ENCODE measurements at regions not wholly inside any gene's neighbourhood (a gene's known extent, or its start where the extent isn't known, plus 50 kb on each side); places are given as distances from the start of the nearest gene placed in this dataset.

DNA sequence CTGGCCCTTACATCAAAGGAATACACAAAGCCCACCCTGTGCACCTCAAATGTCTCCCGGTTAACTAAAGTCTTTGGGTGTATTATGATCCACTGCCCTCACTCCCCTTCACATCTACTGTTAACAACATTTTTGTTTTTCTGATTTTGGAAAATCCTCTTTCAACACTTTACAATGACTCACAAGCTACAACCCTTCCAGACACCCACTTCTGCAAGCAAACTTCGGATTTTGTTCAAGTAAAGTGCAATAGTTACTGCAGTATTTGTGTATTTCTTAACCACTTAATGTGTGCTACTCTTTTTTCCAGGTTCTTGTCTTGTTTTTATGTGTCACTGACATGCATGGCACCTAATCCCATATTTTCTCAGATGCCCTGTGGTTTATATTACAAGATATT lies 101.1 kb downstream of the EDNRB start:
- H3K9me2 ChIP-seq (ENCODE audit: insufficient read depth) = no peaks in the 10 kb centered on the region
- H2AFZ ChIP-seq (ENCODE audit: low read depth, low read length, poor library complexity, severe bottlenecking) = no peak overlapping the region
- no peak for TF ChIP-seq ELF1 (IDR thresholded peaks at IDR 0.05; ENCODE audit: borderline replicate concordance, low read depth)
- TF ChIP-seq JUND (IDR thresholded peaks at IDR 0.05) = no peak
- no peak for TF ChIP-seq ZFX (IDR thresholded peaks at IDR 0.05)
- TF ChIP-seq SRF (IDR thresholded peaks at IDR 0.05; ENCODE audit: low read depth) = no peak
- TF ChIP-seq EZH2phosphoT487 (IDR thresholded peaks at IDR 0.05; ENCODE audit: borderline replicate concordance) = no peak
- TF ChIP-seq TCF7L2 (IDR thresholded peaks at IDR 0.05; ENCODE audit: borderline replicate concordance, extremely low read depth, insufficient read depth, insufficient read length) = no peak
- no peak for TF ChIP-seq SP1 (IDR thresholded peaks at IDR 0.05; ENCODE audit: low read depth)
- no peak for TF ChIP-seq CTCF (IDR thresholded peaks at IDR 0.05 in 2 of 3, conservative IDR thresholded peaks at IDR 0.05 in 1 of 3; ENCODE audit: borderline replicate concordance in 1 of 3, insufficient read depth in 1 of 3, low read depth in 2 of 3, low read length in 2 of 3)
- no peak for TF ChIP-seq POLR2A (IDR thresholded peaks at IDR 0.05; ENCODE audit: borderline replicate concordance, extremely low read depth, insufficient read depth, insufficient read length)
- no peak for TF ChIP-seq EZH2 (IDR thresholded peaks at IDR 0.05)
- no peak for TF ChIP-seq FOSL1 (IDR thresholded peaks at IDR 0.05; ENCODE audit: low read depth)
- no peak for TF ChIP-seq EGR1 (IDR thresholded peaks at IDR 0.05; ENCODE audit: low read depth)
- no peak for TF ChIP-seq ATF3 (IDR thresholded peaks at IDR 0.05)
- BruUV-seq (replicated peaks) = no TSS peak
- ChIA-PET RAD21 (ENCODE audit: low non-redundant PET in 1 of 2, low total read pairs in 2 of 2, uncharacterized antibody in 2 of 2, unreplicated experiment in 2 of 2) (no interaction called here), CTCF (no interaction called here), POLR2A (no interaction called here)
- DNase-seq (ENCODE audit: low read depth, low spot score) (no peak), ATAC-seq (no peak)
- H3K4me1 ChIP-seq (ENCODE audit: control insufficient read depth in 1 of 2, insufficient read depth in 2 of 2, low read length in 2 of 2) = no peaks in the 10 kb centered on the region
- H3K36me3 ChIP-seq (ENCODE audit: control insufficient read depth in 1 of 2, insufficient read depth in 2 of 2, low read length in 2 of 2) = no peaks in the 10 kb centered on the region
- no peaks in the 10 kb centered on the region for H3K9me3 ChIP-seq (ENCODE audit: control insufficient read depth in 1 of 2, insufficient read depth in 1 of 2, low read depth in 1 of 2, low read length in 2 of 2)
- 0 out of 2 replicates have a peak, but pooled peaks cover 3% of the 10 kb centered on the region for H3K27me3 ChIP-seq (ENCODE audit: insufficient read depth, low read length)
- H3K79me2 ChIP-seq (ENCODE audit: insufficient read depth, low read length) = no peaks in the 10 kb centered on the region
- no peak overlapping the region for H3K9ac ChIP-seq (ENCODE audit: low read length)
- no peak overlapping the region for H3K4me2 ChIP-seq (ENCODE audit: low read length)
- no peak overlapping the region for H3K4me3 ChIP-seq (replicated peaks in 1 of 2; ENCODE audit: low read depth in 1 of 2, low read length in 2 of 2)
- H3K27ac ChIP-seq (ENCODE audit: low read depth, low read length) = no peak overlapping the region
- intact Hi-C loops (cut with micrococcal nuclease) = no loop called here
- no peaks in the 10 kb centered on the region for H4K20me1 ChIP-seq (ENCODE audit: insufficient read depth)
